HUES6 (cell line): ENCODE measurements at regions not wholly inside any gene's neighbourhood (a gene's known extent, or its start where the extent isn't known, plus 50 kb on each side); places are given as distances from the start of the nearest gene placed in this dataset.
A peak's percentile ranks its signal among the peaks of the same experiment; 100 is the strongest.

Source experiments
- H3K27ac ChIP-seq: 2 replicates; pipeline ENCODE4 v1.7.0; 2013; ENCODE audit warnings: low read depth, mild to moderate bottlenecking, low read length, inconsistent platforms
- H3K27me3 ChIP-seq: 2 replicates; pipeline ENCODE4 v1.6.1; 2013; ENCODE audit warnings: low read length; ENCODE audit not compliant: control insufficient read depth, insufficient read depth
- H3K36me3 ChIP-seq: 2 replicates; pipeline ENCODE4 v1.6.1; 2013; ENCODE audit warnings: low read length; ENCODE audit not compliant: control insufficient read depth, insufficient read depth
- H3K4me1 ChIP-seq: 2 replicates; pipeline ENCODE4 v1.6.1; 2013; ENCODE audit warnings: low read length; ENCODE audit not compliant: control insufficient read depth, insufficient read depth
- H3K4me3 ChIP-seq: 2 replicates; pipeline ENCODE4 v1.5.1; 2013; ENCODE audit warnings: low read depth, low read length
- H3K9ac ChIP-seq: one replicate; pipeline ENCODE4 v1.6.1; 2013; ENCODE audit warnings: mild to moderate bottlenecking, low read length
- H3K9me3 ChIP-seq: 2 replicates; pipeline ENCODE4 v1.6.1; 2013; ENCODE audit warnings: low read depth, low read length; ENCODE audit not compliant: control insufficient read depth, insufficient read depth

- H3K27ac ChIP-seq, result no peak overlapping the region; the same call in 1 of the 2 replicates
Measured at GRCh38 chr6:27149150-27149549, 98.4 kb upstream of the PRSS16 start.

GRCh38 chr6:27154696-27155095, 92.8 kb upstream of the PRSS16 start:
- no peaks in the 10 kb centered on the region for H3K9me3 ChIP-seq
- H3K36me3 ChIP-seq, result no peaks in the 10 kb centered on the region
- H3K27ac ChIP-seq, result no peak overlapping the region
- H3K4me3 ChIP-seq, result no peak overlapping the region
- peaks cover 5% of the 10 kb centered on the region for H3K4me1 ChIP-seq
- no peak overlapping the region for H3K9ac ChIP-seq
- no peaks in the 10 kb centered on the region for H3K27me3 ChIP-seq

More at GRCh38 chr6:27149150-27149549, 98.4 kb upstream of the PRSS16 start:
- H3K4me1 ChIP-seq, result peaks cover 15% of the 10 kb centered on the region
- no peak overlapping the region for H3K4me3 ChIP-seq
- H3K27me3 ChIP-seq, result no peaks in the 10 kb centered on the region
- H3K36me3 ChIP-seq, result no peaks in the 10 kb centered on the region
- no peak overlapping the region for H3K9ac ChIP-seq
- H3K9me3 ChIP-seq, result no peaks in the 10 kb centered on the region

GRCh38 chr6:27156874-27157458, 90.5 kb upstream of the PRSS16 start:
- no peaks in the 10 kb centered on the region for H3K36me3 ChIP-seq
- H3K9me3 ChIP-seq, result no peaks in the 10 kb centered on the region
- peak overlapping the region; percentile 46 for H3K9ac ChIP-seq
- no peaks in the 10 kb centered on the region for H3K27me3 ChIP-seq
- H3K4me1 ChIP-seq, result peaks cover 14% of the 10 kb centered on the region
- H3K4me3 ChIP-seq, result peak overlapping the region; percentile 78
- no peak overlapping the region for H3K27ac ChIP-seq

GRCh38 chr6:27157459-27158315, 89.8 kb upstream of the PRSS16 start:
- Histone ChIP-seq H3K27ac (no peak overlapping the region), H3K9me3 (no peaks in the 10 kb centered on the region), H3K36me3 (no peaks in the 10 kb centered on the region), H3K27me3 (no peaks in the 10 kb centered on the region), H3K4me1 (peaks cover 14% of the 10 kb centered on the region), H3K9ac (peak overlapping the region; percentile 46), H3K4me3 (peak overlapping the region; percentile 78)

- no peaks in the 10 kb centered on the region for H3K36me3 ChIP-seq
- no peak overlapping the region for H3K27ac ChIP-seq
- H3K4me1 ChIP-seq, result peaks cover 14% of the 10 kb centered on the region
- H3K9me3 ChIP-seq, result no peaks in the 10 kb centered on the region
- peak overlapping the region; percentile 78 for H3K4me3 ChIP-seq
- no peaks in the 10 kb centered on the region for H3K27me3 ChIP-seq
- H3K9ac ChIP-seq, result no peak overlapping the region
Measured at GRCh38 chr6:27158316-27158643, 89.2 kb upstream of the PRSS16 start.

- H3K4me1 ChIP-seq, result peaks cover 14% of the 10 kb centered on the region
- no peak overlapping the region for H3K27ac ChIP-seq
- no peaks in the 10 kb centered on the region for H3K9me3 ChIP-seq
- no peak overlapping the region for H3K4me3 ChIP-seq
- H3K9ac ChIP-seq, result no peak overlapping the region
- H3K27me3 ChIP-seq, result no peaks in the 10 kb centered on the region
- no peaks in the 10 kb centered on the region for H3K36me3 ChIP-seq
Measured at GRCh38 chr6:27159725-27160124, 87.8 kb upstream of the PRSS16 start.

- H3K36me3 ChIP-seq, result no peaks in the 10 kb centered on the region
- H3K4me1 ChIP-seq, result peaks cover 9% of the 10 kb centered on the region
- no peak overlapping the region for H3K9ac ChIP-seq
- no peaks in the 10 kb centered on the region for H3K9me3 ChIP-seq
- H3K27ac ChIP-seq, result no peak overlapping the region
- H3K4me3 ChIP-seq, result 0 out of 2 replicates have a peak overlapping the region, but pooled peaks have one; percentile 36
- H3K27me3 ChIP-seq, result no peaks in the 10 kb centered on the region
Measured at GRCh38 chr6:27161115-27161514, 86.4 kb upstream of the PRSS16 start.

GRCh38 chr6:27161603-27161945, 85.9 kb upstream of the PRSS16 start:
- H3K36me3 ChIP-seq, result no peaks in the 10 kb centered on the region
- no peak overlapping the region for H3K9ac ChIP-seq
- peak overlapping the region; percentile 36 for H3K4me3 ChIP-seq

GRCh38 chr6:27161946-27162603, 85.4 kb upstream of the PRSS16 start:
- Histone ChIP-seq H3K36me3 (no peaks in the 10 kb centered on the region), H3K27ac (no peak overlapping the region), H3K4me1 (peaks cover 9% of the 10 kb centered on the region), H3K27me3 (no peaks in the 10 kb centered on the region), H3K9ac (no peak overlapping the region), H3K4me3 (peak overlapping the region; percentile 36), H3K9me3 (no peaks in the 10 kb centered on the region)

More at GRCh38 chr6:27161603-27161945, 85.9 kb upstream of the PRSS16 start:
- Histone ChIP-seq H3K27me3 (no peaks in the 10 kb centered on the region), H3K27ac (no peak overlapping the region), H3K9me3 (no peaks in the 10 kb centered on the region), H3K4me1 (peaks cover 9% of the 10 kb centered on the region)

- Histone ChIP-seq H3K4me1 (peaks cover 13% of the 10 kb centered on the region), H3K9ac (no peak overlapping the region), H3K27ac (no peak overlapping the region), H3K27me3 (no peaks in the 10 kb centered on the region), H3K36me3 (no peaks in the 10 kb centered on the region), H3K9me3 (no peaks in the 10 kb centered on the region), H3K4me3 (no peak overlapping the region)
Measured at GRCh38 chr6:27163834-27164233, 83.7 kb upstream of the PRSS16 start.

- no peaks in the 10 kb centered on the region for H3K27me3 ChIP-seq
- H3K4me1 ChIP-seq, result peaks cover 5% of the 10 kb centered on the region; the same call in 1 of the 2 replicates
- no peak overlapping the region for H3K9ac ChIP-seq
- no peak overlapping the region for H3K4me3 ChIP-seq
- H3K9me3 ChIP-seq, result no peaks in the 10 kb centered on the region; the same call in 1 of the 2 replicates
- H3K36me3 ChIP-seq, result no peaks in the 10 kb centered on the region
- no peak overlapping the region for H3K27ac ChIP-seq
Measured at GRCh38 chr6:27168108-27168507, 79.4 kb upstream of the PRSS16 start.
